NT2/D1 (cell line): ENCODE measurements at regions not wholly inside any gene's neighbourhood (a gene's known extent, or its start where the extent isn't known, plus 50 kb on each side); places are given as distances from the start of the nearest gene placed in this dataset.

Experiments
- SUZ12 ChIP-seq: IDR thresholded peaks from 2 replicates; pipeline ENCODE4 v1.6.1; 2011; ENCODE audit not compliant: insufficient read length, insufficient read depth; ENCODE audit errors: extremely low read depth
- YY1 ChIP-seq: IDR thresholded peaks from 2 replicates; pipeline ENCODE4 v1.6.1; 2011; ENCODE audit not compliant: insufficient read length, insufficient read depth
- ZNF274 ChIP-seq: IDR thresholded peaks from 2 replicates; pipeline ENCODE4 v1.6.1; 2011; ENCODE audit warnings: mild to moderate bottlenecking, low read depth, low read length

GRCh38 chr3:18667552-18667951 lies 242.4 kb upstream of the SATB1 start:
- TF ChIP-seq YY1 (no peak), ZNF274 (no peak), SUZ12 (no peak)
